ENCODE measurements at regions not wholly inside any gene's neighbourhood (a gene's known extent, or its start where the extent isn't known, plus 50 kb on each side); places are given as distances from the start of the nearest gene placed in this dataset.

DNA sequence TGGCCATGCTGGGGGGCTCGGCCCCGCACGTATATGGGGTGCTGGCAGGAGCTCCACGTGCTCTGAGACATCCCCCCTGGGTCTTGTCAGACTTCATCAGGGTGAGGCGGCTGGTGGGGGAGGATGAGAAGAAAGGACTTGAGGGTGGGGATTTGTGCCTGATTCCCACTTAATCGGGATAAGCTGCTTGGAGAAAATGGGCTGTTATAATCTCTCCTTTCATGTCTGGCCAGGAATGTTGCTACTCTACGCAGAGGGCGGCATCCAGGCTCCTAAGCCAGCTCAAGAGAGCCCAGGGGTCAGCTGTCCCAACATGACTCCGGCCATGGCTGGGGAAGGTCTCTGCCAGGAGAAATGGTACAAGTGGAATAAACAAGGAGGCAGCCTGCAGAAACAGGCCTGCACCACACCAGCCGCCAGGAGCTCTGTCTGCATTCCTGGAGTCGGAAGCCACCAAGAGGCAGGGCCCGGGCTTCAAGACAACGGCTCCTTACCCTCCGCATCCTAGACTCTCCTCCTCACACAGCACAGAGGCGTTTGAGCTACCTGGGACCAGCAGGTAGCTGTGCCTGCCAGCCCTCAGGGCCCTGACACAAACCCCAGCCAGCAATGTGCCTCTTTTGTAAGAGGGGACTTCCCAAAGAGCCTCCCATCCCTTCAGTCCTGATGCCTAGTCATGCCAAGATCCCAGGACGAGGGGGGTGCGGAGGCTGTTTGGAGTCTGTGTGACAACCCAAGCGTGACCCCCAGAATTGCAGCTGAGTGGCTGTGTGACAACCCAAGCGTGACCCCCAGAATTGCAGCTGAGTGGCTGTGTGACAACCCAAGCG is 195.8 kb upstream of the DIO3 start:
- H3K27ac ChIP-seq: no peak overlapping the region
- DNase-seq (ENCODE audit: low read depth, low spot score): no peak

DNA sequence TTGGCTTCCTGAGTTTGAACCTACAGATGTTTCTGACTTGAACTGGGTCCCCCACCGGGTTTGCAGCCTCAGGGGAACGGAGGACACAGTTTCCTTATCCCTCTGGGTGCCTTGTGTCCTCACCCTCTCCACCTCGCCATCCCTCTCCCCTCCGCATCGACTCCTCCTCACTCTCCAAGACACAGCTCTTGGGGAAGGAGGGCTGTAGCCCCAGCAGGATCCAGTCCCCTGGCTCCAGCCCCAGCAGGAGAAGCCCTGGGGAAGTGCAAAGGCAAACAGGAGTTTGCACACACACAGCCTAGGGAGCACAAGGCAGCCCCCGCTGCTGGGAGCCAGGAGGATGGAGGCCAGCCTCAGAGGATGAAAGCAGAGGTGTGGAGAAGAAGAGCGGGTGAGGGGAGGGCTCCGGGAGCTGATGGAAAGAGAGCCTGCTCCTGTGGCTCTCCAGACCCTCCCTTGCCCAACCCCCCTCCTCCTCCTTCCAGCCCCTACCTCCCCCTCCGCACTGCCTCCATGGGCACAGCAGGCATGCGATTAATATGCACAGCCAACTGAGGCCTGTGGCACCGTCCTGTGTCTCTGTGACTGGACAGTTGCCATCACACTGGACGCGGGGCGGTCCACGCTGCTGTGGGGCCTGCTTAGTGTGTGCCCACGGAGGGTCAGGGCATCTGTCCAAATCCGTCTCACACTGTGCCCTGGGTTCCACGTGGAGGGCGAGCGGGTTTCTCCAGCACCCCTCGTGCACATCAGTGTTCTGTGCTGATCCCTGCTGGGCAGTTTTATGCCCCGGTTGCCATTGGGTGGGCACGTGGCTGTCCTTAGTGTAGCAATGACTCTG is 193.7 kb upstream of the DIO3 start:
- no peak overlapping the region for H3K27ac ChIP-seq
- no peak for DNase-seq (ENCODE audit: low read depth, low spot score)

DNA sequence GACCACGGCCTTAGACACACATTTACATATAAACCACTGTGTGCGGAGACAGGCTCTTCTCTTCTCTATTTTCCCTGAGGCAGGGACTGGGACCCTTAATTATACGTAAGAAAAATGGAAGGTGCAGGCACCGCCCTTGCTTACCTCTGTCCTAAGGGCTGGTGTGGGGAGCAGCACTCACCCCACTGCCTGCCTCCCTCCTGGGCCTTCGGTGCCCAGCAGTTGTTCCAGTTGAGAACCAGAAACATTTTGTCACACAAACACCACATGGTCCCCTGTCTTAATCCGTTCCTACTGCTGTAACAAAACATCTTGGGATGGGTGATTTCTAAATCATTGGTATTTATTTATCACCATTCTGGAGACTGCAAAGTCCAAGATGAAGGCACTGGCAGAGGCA is 192.7 kb upstream of the DIO3 start:
- DNase-seq (ENCODE audit: low read depth, low spot score): no peak
- no peak overlapping the region for H3K27ac ChIP-seq

DNA sequence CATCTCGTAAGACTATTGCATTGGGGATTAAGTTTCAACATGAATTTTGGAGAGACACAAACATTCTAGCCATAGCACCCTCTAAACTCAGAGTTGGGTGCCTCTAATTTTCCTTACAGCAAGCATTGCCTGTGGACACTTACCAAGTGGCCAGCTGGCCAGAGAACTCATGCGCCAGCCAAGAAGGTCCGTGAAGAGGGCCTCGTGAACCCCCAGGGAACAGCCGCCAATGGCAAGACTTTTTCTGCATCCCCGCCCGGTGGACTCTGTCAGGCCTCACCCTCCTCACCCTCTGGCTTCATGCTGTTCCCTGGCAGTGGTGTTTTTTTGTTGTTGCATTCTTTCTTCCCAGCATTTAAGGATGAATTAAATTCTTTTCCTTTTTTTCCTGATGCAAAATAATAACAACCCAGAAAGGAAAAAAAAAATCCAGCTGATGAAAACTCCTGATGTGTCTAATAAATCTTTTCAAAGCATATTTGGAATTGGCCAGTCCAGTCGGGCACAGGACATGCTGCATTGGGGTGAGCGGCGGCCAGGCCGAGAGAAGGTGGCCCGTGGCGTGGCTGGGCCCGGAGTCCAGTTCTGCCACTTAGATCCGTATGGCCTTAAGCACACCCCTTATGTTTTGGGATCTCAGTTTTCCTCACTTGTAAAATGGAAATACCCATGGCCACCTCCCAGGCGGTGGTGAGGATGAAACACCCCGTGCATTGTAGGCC is 191.9 kb upstream of the DIO3 start:
- DNase-seq (ENCODE audit: low read depth, low spot score): no peak
- no peak overlapping the region for H3K27ac ChIP-seq

DNA sequence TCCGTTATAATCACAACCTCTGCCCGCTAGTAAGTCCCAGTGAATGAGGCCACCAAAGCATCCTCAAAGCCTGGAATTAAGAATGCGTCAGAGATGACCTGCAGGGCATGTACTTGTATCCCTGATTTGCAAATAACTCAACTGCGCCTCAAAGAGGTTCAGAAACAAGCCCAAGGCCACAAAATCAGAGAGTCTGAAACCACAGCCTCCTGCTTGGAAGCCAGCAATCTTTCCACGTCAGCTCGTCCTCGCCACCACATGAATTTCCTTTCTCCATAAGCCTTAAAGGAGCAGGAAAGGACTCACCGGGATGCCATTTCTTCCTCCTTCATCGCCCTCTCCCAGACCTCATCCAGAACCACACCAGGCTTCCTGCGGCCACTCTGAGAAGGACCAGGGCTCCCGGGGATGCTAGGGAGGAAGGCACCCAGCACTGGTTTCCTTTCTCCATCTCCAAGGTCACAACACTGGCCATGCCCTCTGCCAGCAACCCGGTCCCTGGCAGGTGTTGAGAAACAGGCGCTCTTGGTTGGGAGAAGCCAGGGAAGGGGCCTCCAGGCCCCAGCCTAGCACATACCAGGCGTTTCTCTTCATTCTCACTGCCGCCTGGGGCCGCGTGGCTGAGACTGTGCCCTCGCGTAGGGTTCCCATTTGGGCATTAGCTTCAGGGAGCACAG is 191.2 kb upstream of the DIO3 start:
- H3K27ac ChIP-seq: no peak overlapping the region
- no peak for DNase-seq (ENCODE audit: low read depth, low spot score)

DNA sequence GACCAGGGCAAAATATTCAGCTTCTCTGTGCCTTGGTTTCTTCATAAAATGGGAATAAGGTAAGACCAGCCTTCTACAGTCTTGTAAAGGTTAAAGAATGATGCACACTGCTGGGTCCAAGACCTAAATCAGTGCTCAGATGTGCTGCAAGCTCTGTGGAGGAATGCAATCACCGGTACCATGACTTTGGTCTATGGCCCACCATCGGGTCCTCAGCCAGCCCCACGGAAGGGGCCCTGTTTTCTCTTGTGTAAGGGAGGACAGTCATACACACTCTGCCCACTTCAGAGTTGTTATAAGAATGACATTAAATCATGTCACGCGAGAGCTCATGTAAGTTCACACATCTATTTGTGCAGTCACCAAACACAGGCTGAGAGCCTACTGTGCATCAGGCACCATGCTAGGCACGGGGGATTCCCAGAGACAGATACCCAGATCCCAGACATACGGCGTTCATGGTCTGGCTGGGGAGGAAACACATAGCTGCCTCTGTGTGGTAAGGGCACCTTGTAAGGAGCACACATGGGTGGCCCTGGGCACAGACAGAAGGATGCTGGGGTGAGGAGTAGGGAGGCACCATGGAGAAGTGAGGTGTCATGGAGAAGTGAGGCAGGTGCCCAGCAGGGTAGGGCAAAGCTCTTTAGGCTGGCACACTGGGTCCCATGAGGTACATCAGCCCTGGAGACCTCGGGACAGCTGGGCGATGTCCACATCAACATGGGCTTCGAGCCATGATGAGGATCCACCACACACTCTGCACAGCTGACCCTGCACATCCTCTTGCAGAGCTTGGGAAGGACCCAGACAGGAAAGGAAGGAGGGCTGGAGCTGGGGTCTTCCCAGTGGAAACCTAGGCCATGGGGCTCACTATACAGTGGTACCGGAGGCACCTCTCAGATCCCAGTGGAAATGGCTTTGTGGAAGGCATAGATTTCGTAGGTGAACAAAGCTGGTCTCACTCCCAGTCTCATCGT is 190.4 kb upstream of the DIO3 start:
- DNase-seq (ENCODE audit: low read depth, low spot score): no peak
- H3K27ac ChIP-seq: no peak overlapping the region

DNA sequence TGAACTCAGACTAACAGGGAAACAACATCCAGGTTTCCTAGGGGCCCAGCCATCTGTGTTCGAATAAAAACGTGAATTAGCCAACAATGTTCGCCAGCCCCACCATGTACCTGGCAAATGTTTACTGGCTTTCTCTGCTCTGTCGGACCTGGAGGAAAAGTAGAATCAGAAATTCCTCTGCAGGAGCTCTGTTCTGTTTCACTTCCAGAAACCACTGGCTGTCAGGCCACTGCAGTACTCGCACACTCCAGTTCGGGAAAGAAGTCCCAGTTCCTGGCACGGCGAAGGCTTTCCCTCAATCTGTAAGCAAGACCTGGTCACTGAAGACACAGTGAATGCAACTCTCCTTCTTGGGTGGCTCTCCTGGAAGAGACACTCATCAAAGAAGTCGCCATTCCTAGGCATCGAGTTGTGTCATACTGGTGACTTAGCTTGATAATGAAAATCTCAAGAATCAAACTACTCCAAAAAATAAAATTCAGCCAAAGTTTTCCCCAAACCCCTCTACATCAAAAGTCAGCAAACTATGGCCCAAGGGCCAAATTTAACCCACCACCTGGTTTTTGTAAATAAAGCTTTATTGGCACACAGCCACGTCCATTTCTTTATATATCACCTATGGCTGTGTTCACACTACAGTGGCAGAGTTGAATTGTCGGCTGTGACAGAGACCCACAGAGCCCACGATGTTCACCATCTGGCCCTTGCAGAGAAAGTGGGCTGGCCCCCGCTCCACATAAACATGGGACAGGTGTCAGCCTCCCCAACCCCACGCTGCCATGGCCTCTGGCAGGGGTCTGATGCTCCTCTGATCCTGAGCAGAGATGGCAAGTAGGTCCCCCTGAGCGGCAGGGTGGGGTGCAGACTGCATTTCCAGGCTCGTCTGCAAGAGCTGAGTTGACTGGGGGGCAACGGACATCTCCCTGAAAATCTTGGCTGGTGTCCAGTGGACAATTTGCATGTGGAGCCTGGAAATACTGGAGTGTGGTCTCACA is 189.2 kb upstream of the DIO3 start:
- DNase-seq (ENCODE audit: low read depth, low spot score): no peak

DNA sequence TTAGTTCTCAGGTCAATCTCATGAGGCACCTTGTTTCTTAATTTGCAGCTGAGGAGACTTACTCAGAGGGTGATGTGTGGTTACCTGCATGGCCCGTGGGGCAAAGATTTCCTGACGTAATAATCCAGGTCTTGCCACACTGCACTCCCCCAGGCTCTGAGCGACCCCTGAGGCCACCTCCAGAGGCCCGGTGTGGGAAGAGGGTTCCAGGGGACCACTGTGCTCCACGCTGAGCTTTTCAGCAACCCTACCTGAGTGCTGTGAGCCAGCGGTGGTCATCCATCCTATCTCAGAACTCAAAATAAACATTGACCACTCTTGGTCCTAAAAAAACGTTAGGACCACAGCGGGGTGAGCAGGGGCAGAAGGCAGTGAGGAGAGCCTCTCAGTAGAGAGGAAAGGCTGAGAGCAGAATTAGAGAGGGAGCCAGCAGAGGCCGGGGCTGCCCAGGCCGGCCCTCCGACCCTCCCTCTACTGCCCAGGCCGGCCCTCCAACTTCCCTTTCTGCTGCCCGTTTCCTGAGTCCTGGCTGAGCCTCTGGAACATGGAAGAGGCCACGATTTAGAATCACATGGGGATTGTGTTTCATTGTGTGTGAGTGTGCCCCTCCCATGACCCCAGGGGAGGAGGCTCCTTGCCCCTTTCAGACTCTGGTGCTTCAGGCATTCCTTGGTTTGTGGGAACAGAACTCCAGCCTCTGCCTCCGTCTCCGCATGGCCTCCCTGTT is 188.2 kb upstream of the DIO3 start:
- H3K27ac ChIP-seq: no peak overlapping the region
- DNase-seq (ENCODE audit: low read depth, low spot score): no peak

More for the DNA sequence above, 189.2 kb upstream of the DIO3 start:
- no peak overlapping the region for H3K27ac ChIP-seq

DNA sequence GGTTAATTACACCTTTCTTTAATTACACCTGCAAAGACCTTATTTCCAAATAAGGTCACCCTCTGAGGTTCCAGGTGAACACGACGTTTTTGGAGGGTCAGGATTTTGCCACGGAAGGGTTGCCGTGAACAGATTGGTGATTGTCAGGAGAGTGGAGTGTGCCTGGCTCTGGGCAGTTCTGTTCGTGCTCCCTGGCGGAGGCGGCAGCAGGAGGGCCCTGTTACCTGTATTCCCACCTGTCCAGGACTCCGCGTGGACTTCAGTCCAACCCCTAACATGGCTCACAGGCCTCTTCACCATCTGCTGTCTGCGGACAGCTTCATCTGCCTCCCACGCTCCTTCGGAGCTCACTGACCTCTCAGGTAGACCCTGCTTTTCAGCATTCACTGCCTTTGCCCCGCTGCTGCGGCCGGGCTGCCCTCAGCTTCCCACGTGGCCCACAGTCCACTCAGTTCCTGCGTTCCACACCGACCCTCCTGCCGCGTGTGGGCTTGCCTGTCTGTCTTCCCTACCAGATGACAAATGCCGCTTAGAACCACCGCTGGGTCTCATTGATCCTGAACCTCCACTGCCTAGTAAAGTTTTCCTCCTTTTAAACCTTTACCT is 187.5 kb upstream of the DIO3 start:
- H3K27ac ChIP-seq: no peak overlapping the region
- DNase-seq (ENCODE audit: low read depth, low spot score): no peak

DNA sequence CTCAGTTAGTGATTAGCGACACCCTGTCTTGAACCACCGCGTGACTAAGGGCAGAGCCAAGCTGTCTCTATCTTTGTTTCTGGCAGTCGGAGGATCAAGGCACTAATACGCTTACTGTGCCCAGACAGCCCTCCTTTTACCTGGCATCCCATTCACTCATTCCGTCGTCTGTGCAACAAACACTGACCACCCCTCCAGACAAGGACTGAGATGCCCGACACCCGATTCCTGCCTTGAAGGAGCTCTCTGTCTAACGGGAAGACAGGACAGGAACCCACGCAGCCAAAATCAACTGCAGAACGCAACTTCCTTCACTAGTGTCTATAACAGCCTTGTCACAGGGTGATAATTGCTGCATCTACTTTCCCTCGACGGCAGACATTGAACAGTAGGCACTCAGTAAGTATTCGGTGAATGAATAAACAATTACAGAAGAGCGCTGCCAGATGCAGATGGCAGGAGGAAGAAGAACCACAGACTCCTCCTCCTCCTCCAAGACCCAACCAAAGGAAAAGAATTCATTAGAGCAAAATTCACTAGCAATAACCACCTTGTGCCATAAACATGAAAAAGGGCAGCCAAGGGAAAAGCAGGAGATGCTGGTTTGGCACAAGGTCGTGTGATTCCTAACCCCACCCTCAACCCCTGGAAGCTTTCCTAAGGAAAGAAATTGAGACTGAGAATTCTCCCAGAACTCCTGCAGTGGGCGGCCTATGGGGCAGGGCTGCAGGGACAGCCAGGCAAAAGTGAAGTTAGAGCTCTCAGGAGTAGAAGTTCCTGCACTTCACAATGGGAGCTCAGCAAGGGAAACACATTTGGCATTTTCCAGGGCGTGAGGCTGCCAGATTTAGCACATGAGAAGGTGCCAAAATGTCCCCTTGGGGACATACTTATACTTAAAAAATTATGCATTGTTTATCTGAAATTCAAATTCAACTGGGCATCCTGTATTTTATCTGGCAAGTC is 186.6 kb upstream of the DIO3 start:
- H3K27ac ChIP-seq: no peak overlapping the region
- DNase-seq (ENCODE audit: low read depth, low spot score): no peak

DNA sequence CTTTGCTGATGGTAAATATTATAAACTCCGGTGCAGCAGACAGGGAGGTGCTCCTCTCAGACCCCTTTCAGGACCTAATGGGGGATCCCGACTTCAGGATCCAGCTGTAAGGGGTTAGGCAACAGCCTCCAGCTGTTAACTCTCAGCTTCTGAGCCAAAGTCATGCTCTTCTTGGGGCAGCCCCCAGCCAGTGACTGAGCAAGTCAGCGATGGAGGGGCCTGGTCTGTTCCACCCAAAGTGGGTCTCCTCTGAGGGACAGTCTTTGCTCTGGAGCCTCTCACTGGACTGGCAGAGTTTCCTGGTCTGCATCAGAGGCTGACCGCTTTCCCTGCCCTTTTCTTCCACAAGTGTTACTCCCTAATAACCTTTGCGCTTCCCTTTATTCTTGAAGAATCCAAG is 184.2 kb upstream of the DIO3 start:
- H3K27ac ChIP-seq: no peak overlapping the region
- no peak for DNase-seq (ENCODE audit: low read depth, low spot score)

DNA sequence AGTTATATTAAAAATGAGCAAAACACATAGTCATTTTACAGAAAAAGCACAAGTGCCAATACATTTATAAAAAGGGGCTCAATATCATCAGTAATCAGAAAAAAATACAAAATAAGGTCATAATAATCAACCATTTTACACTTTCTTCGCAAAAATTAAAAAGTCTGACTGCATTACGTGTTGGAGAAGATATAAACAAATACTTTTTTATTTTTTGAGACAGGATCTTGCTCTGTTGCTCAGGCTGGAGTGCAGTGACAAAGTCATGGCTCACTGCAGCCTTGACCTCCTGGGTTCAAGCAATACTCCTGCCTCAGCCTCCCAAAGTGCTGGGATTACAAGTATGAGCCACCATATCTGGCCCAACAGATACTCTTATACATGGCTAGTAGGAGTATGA is 181.5 kb upstream of the DIO3 start:
- no peak overlapping the region for H3K27ac ChIP-seq

DNA sequence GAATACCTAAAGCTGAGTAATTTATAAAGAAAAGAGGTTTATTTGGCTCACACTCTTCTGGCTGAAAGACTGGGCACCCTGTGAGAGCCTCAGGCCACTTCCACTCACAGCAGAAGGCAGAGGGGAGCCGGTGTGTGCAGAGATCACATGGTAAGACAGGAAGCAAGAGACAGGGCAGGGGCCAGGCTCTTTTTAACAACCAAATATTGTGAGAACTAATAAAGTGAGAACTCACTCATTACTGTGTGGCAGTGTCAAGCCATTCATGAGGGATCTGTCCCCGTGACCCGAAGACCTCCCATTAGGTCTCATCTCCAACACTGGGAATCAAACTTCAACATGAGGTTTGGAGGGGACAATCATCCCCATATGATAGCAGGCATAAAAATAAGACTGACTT is 180.8 kb upstream of the DIO3 start:
- H3K27ac ChIP-seq: no peak overlapping the region
- no peak for DNase-seq (ENCODE audit: low read depth, low spot score)

More for the DNA sequence above, 181.5 kb upstream of the DIO3 start:
- no peak for DNase-seq (ENCODE audit: low read depth, low spot score)

DNA sequence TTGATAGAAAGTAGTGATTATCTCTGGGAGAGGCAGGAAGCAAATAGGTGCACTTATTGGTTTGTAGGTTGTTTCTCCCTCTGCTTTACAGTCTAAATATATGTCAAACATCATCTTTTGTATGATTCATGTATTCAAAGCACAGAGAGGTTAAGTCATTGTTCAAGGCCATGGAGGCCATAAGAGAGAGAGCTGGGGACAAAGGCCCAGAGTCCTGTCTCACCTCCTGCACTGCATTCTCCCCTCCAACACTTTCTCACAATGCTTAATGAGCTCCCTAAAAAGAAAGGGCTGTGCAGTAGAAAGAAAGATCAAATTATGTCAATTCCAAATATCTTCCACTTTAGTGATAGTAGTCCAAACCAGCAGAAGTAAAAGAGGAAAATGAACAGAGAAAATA is 180.4 kb upstream of the DIO3 start:
- no peak for DNase-seq (ENCODE audit: low read depth, low spot score)
- no peak overlapping the region for H3K27ac ChIP-seq

DNA sequence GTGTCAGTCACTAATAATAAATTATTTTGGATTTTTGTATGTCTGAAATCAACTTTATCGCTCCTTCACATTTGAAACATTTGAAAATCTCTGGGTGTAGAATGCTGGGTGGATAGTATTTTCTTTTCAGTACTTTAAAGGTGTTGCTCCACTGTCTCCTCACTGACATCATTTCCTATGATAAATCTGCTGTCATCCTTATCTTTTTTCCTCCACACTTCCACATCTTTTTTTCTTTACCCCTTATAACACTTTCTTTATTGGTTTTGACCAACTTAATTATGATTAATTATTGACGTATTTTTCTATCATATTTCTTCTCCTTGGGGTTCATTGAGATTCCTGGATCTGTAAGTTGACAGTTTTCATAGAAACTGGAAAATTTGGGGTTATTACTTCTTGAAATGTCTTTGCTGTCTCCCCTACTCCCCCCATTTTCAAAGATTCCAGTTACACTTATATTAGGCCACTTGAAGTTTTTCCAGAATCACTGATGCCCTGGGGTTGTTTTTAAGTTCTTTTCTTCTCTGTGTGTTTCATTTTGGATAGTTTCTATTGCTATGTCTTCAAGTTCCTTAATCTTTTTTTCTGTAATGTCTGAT is 177.5 kb upstream of the DIO3 start:
- no peak overlapping the region for H3K27ac ChIP-seq
- DNase-seq (ENCODE audit: low read depth, low spot score): no peak
